ENCODE measurements at regions not wholly inside any gene's neighbourhood (a gene's known extent, or its start where the extent isn't known, plus 50 kb on each side); places are given as distances from the start of the nearest gene placed in this dataset.

- H3K4me3 ChIP-seq (ENCODE audit: low read depth in 1 of 3, low read length in 3 of 3), result no peak overlapping the region
Observed at GRCh38 chr13:63285426-63285825, 1869.8 kb upstream of the PCDH20 start.

GRCh38 chr13:63279136-63279535, 1863.5 kb upstream of the PCDH20 start:
- no peak overlapping the region for H3K27ac ChIP-seq (ENCODE audit: low read depth in 1 of 2, low read length in 2 of 2)
- WGBS, result 58% methylated on average over 2 of the region's 2 CpGs

More at GRCh38 chr13:63285426-63285825, 1869.8 kb upstream of the PCDH20 start:
- WGBS, result 67% methylated on average over 1 of the region's 1 CpG
- Histone ChIP-seq H3K27me3 (ENCODE audit: control insufficient read depth in 4 of 4, insufficient read depth in 4 of 4, low read length in 3 of 4) (no peaks in the 10 kb centered on the region), H3K9me3 (ENCODE audit: control insufficient read depth in 4 of 4, low read length in 3 of 4) (no peaks in the 10 kb centered on the region), H3K36me3 (ENCODE audit: control insufficient read depth in 4 of 4, insufficient read depth in 3 of 4, low read depth in 1 of 4, low read length in 3 of 4) (no peaks in the 10 kb centered on the region), H3K4me1 (ENCODE audit: control insufficient read depth in 4 of 4, insufficient read depth in 4 of 4, low read length in 3 of 4) (no peaks in the 10 kb centered on the region), H3K27ac (ENCODE audit: low read depth in 1 of 2, low read length in 2 of 2) (no peak overlapping the region), H3K9ac (ENCODE audit: low read depth in 1 of 2, low read length in 2 of 2) (no peak overlapping the region)
- TF ChIP-seq GABPA (IDR thresholded peaks at IDR 0.05 in 1 of 2, conservative IDR thresholded peaks at IDR 0.05 in 1 of 2) (no peak), REST (IDR thresholded peaks at IDR 0.05) (no peak), SP1 (IDR thresholded peaks at IDR 0.05) (no peak), ZBTB33 (IDR thresholded peaks at IDR 0.05) (no peak), JUND (IDR thresholded peaks at IDR 0.05) (no peak)
- no peak for DNase-seq (ENCODE audit: low spot score)

GRCh38 chr13:63274772-63275171, 1859.1 kb upstream of the PCDH20 start:
- Histone ChIP-seq H3K27me3 (ENCODE audit: control insufficient read depth in 4 of 4, insufficient read depth in 4 of 4, low read length in 3 of 4) (no peaks in the 10 kb centered on the region), H3K9me3 (ENCODE audit: control insufficient read depth in 4 of 4, low read length in 3 of 4) (peaks cover 0 to 4% (median 0%) of the 10 kb centered on the region in 4 donors), H3K27ac (ENCODE audit: low read depth in 1 of 2, low read length in 2 of 2) (no peak overlapping the region), H3K4me1 (ENCODE audit: control insufficient read depth in 4 of 4, insufficient read depth in 4 of 4, low read length in 3 of 4) (no peaks in the 10 kb centered on the region), H3K9ac (ENCODE audit: low read depth in 1 of 2, low read length in 2 of 2) (no peak overlapping the region), H3K4me3 (ENCODE audit: low read depth in 1 of 3, low read length in 3 of 3) (no peak overlapping the region), H3K36me3 (ENCODE audit: control insufficient read depth in 4 of 4, insufficient read depth in 3 of 4, low read depth in 1 of 4, low read length in 3 of 4) (no peaks in the 10 kb centered on the region)
- WGBS, result 54% methylated on average over 1 of the region's 1 CpG
- DNase-seq (ENCODE audit: low spot score), result no peak
- TF ChIP-seq HNF4A (conservative IDR thresholded peaks at IDR 0.05) (no peak), TAF1 (conservative IDR thresholded peaks at IDR 0.05) (no peak), JUND (IDR thresholded peaks at IDR 0.05) (no peak), CTCF (IDR thresholded peaks at IDR 0.05; ENCODE audit: low read depth, low read length, missing input control) (no peak), YY1 (IDR thresholded peaks at IDR 0.05) (no peak), HNF4G (IDR thresholded peaks at IDR 0.05) (no peak), RXRA (IDR thresholded peaks at IDR 0.05) (no peak), NR2F2 (IDR thresholded peaks at IDR 0.05) (no peak), FOXA2 (IDR thresholded peaks at IDR 0.05) (no peak)

More at GRCh38 chr13:63279136-63279535, 1863.5 kb upstream of the PCDH20 start:
- no peaks in the 10 kb centered on the region for H3K4me1 ChIP-seq (ENCODE audit: control insufficient read depth in 4 of 4, insufficient read depth in 4 of 4, low read length in 3 of 4)
- H3K9me3 ChIP-seq (ENCODE audit: control insufficient read depth in 4 of 4, low read length in 3 of 4), result peaks cover 0 to 4% (median 0%) of the 10 kb centered on the region in 4 donors
- no peaks in the 10 kb centered on the region for H3K27me3 ChIP-seq (ENCODE audit: control insufficient read depth in 4 of 4, insufficient read depth in 4 of 4, low read length in 3 of 4)
- DNase-seq (ENCODE audit: low spot score), result no peak
- H3K36me3 ChIP-seq (ENCODE audit: control insufficient read depth in 4 of 4, insufficient read depth in 3 of 4, low read depth in 1 of 4, low read length in 3 of 4), result no peaks in the 10 kb centered on the region
- no peak overlapping the region for H3K9ac ChIP-seq (ENCODE audit: low read depth in 1 of 2, low read length in 2 of 2)
- no peak for TF ChIP-seq GABPA (IDR thresholded peaks at IDR 0.05 in 1 of 2, conservative IDR thresholded peaks at IDR 0.05 in 1 of 2)
- no peak for TF ChIP-seq YY1 (IDR thresholded peaks at IDR 0.05)
- no peak for TF ChIP-seq RXRA (IDR thresholded peaks at IDR 0.05)
- TF ChIP-seq ATF3 (IDR thresholded peaks at IDR 0.05), result no peak
- H3K4me3 ChIP-seq (ENCODE audit: low read depth in 1 of 3, low read length in 3 of 3), result no peak overlapping the region

All from liver (tissue), 8 donors.